ENCODE measurements at regions not wholly inside any gene's neighbourhood (a gene's known extent, or its start where the extent isn't known, plus 50 kb on each side); places are given as distances from the start of the nearest gene placed in this dataset.
A peak's percentile ranks its signal among the peaks of the same experiment; 100 is the strongest.

- Mint-ChIP-seq H3K27ac (no peak overlapping the region), H3K4me1 (peaks cover 9% of the 10 kb centered on the region), H3K36me3 (no peaks in the 10 kb centered on the region), H3K4me3 (no peak overlapping the region), H3K9me3 (no peaks in the 10 kb centered on the region), H3K27me3 (peaks cover 6% of the 10 kb centered on the region)
- no peak for DNase-seq
Measured at GRCh38 chr13:44234566-44234965, 139.1 kb upstream of the SERP2 start.

- H3K4me3 Mint-ChIP-seq: no peak overlapping the region
- no peak overlapping the region for H3K27ac Mint-ChIP-seq
- H3K36me3 Mint-ChIP-seq: no peaks in the 10 kb centered on the region
- H3K9me3 Mint-ChIP-seq: no peaks in the 10 kb centered on the region
- peaks cover 9% of the 10 kb centered on the region for H3K4me1 Mint-ChIP-seq
- peaks cover 6% of the 10 kb centered on the region for H3K27me3 Mint-ChIP-seq
- no peak for DNase-seq
Measured at GRCh38 chr13:44236370-44236769, 137.3 kb upstream of the SERP2 start.

- peaks cover 6% of the 10 kb centered on the region for H3K27me3 Mint-ChIP-seq
- H3K27ac Mint-ChIP-seq: no peak overlapping the region
Measured at GRCh38 chr13:44236801-44237207, 136.8 kb upstream of the SERP2 start.

GRCh38 chr13:44237276-44237767, 136.3 kb upstream of the SERP2 start:
- Mint-ChIP-seq H3K27me3 (peaks cover 6% of the 10 kb centered on the region), H3K9me3 (no peaks in the 10 kb centered on the region), H3K36me3 (no peaks in the 10 kb centered on the region), H3K27ac (no peak overlapping the region), H3K4me1 (peaks cover 7% of the 10 kb centered on the region), H3K4me3 (no peak overlapping the region)
- DNase-seq: peak; percentile 18

More at GRCh38 chr13:44236801-44237207, 136.8 kb upstream of the SERP2 start:
- no peaks in the 10 kb centered on the region for H3K9me3 Mint-ChIP-seq
- H3K36me3 Mint-ChIP-seq: no peaks in the 10 kb centered on the region
- peaks cover 9% of the 10 kb centered on the region for H3K4me1 Mint-ChIP-seq
- no peak overlapping the region for H3K4me3 Mint-ChIP-seq
- no peak for DNase-seq

- Mint-ChIP-seq H3K27me3 (peaks cover 6% of the 10 kb centered on the region), H3K4me1 (peaks cover 8% of the 10 kb centered on the region), H3K36me3 (no peaks in the 10 kb centered on the region), H3K27ac (no peak overlapping the region), H3K9me3 (no peaks in the 10 kb centered on the region), H3K4me3 (no peak overlapping the region)
- DNase-seq: no peak
Measured at GRCh38 chr13:44237881-44238421, 135.7 kb upstream of the SERP2 start.

GRCh38 chr13:44240611-44241145, 132.9 kb upstream of the SERP2 start:
- Mint-ChIP-seq H3K4me1 (peaks cover 13% of the 10 kb centered on the region), H3K27me3 (peaks cover 6% of the 10 kb centered on the region), H3K36me3 (no peaks in the 10 kb centered on the region), H3K4me3 (no peak overlapping the region), H3K9me3 (no peaks in the 10 kb centered on the region), H3K27ac (no peak overlapping the region)
- DNase-seq: no peak

- Mint-ChIP-seq H3K9me3 (no peaks in the 10 kb centered on the region), H3K27me3 (peaks cover 6% of the 10 kb centered on the region), H3K36me3 (no peaks in the 10 kb centered on the region), H3K4me1 (peaks cover 13% of the 10 kb centered on the region), H3K27ac (no peak overlapping the region), H3K4me3 (no peak overlapping the region)
- no peak for DNase-seq
Measured at GRCh38 chr13:44241638-44242037, 132.0 kb upstream of the SERP2 start.

GRCh38 chr13:44242766-44243165, 130.9 kb upstream of the SERP2 start:
- Mint-ChIP-seq H3K9me3 (no peaks in the 10 kb centered on the region), H3K36me3 (no peaks in the 10 kb centered on the region), H3K4me3 (no peak overlapping the region), H3K27me3 (peaks cover 6% of the 10 kb centered on the region), H3K4me1 (peaks cover 7% of the 10 kb centered on the region), H3K27ac (no peak overlapping the region)
- DNase-seq: no peak

GRCh38 chr13:44243198-44243857, 130.3 kb upstream of the SERP2 start:
- Mint-ChIP-seq H3K27me3 (peaks cover 6% of the 10 kb centered on the region), H3K4me3 (no peak overlapping the region), H3K36me3 (no peaks in the 10 kb centered on the region), H3K4me1 (peaks cover 6% of the 10 kb centered on the region), H3K9me3 (no peaks in the 10 kb centered on the region), H3K27ac (no peak overlapping the region)
- DNase-seq: peak; percentile 23

GRCh38 chr13:44244288-44244687, 129.3 kb upstream of the SERP2 start:
- H3K4me1 Mint-ChIP-seq: peaks cover 6% of the 10 kb centered on the region
- peaks cover 2% of the 10 kb centered on the region for H3K27me3 Mint-ChIP-seq
- H3K4me3 Mint-ChIP-seq: no peak overlapping the region
- no peaks in the 10 kb centered on the region for H3K9me3 Mint-ChIP-seq
- DNase-seq: no peak
- H3K27ac Mint-ChIP-seq: no peak overlapping the region
- no peaks in the 10 kb centered on the region for H3K36me3 Mint-ChIP-seq

GRCh38 chr13:44249431-44249836, 124.2 kb upstream of the SERP2 start:
- DNase-seq: no peak
- no peak overlapping the region for H3K27ac Mint-ChIP-seq
- no peaks in the 10 kb centered on the region for H3K27me3 Mint-ChIP-seq
- no peaks in the 10 kb centered on the region for H3K9me3 Mint-ChIP-seq
- H3K4me3 Mint-ChIP-seq: no peak overlapping the region
- H3K4me1 Mint-ChIP-seq: no peaks in the 10 kb centered on the region
- H3K36me3 Mint-ChIP-seq: no peaks in the 10 kb centered on the region

GRCh38 chr13:44252938-44253337, 120.7 kb upstream of the SERP2 start:
- no peak overlapping the region for H3K4me3 Mint-ChIP-seq
- H3K27me3 Mint-ChIP-seq: no peaks in the 10 kb centered on the region
- H3K27ac Mint-ChIP-seq: no peak overlapping the region
- no peaks in the 10 kb centered on the region for H3K9me3 Mint-ChIP-seq
- H3K36me3 Mint-ChIP-seq: no peaks in the 10 kb centered on the region
- no peak for DNase-seq
- H3K4me1 Mint-ChIP-seq: no peaks in the 10 kb centered on the region

GRCh38 chr13:44255771-44256364, 117.8 kb upstream of the SERP2 start:
- no peaks in the 10 kb centered on the region for H3K9me3 Mint-ChIP-seq
- peaks cover 22% of the 10 kb centered on the region for H3K4me1 Mint-ChIP-seq
- H3K27me3 Mint-ChIP-seq: no peaks in the 10 kb centered on the region
- H3K4me3 Mint-ChIP-seq: no peak overlapping the region
- no peak for DNase-seq
- H3K27ac Mint-ChIP-seq: no peak overlapping the region
- H3K36me3 Mint-ChIP-seq: no peaks in the 10 kb centered on the region

GRCh38 chr13:44257796-44258195, 115.8 kb upstream of the SERP2 start:
- Mint-ChIP-seq H3K4me1 (peaks cover 24% of the 10 kb centered on the region), H3K9me3 (no peaks in the 10 kb centered on the region), H3K36me3 (no peaks in the 10 kb centered on the region), H3K27ac (no peak overlapping the region), H3K4me3 (no peak overlapping the region), H3K27me3 (no peaks in the 10 kb centered on the region)
- DNase-seq: no peak

Measured in activated naive CD8-positive, alpha-beta T cell treated with anti-CD3 and anti-CD28 coated beads for 36 hours (primary cell).